Fibroblast of lung (primary cell): ENCODE measurements at regions not wholly inside any gene's neighbourhood (a gene's known extent, or its start where the extent isn't known, plus 50 kb on each side); places are given as distances from the start of the nearest gene placed in this dataset.

Source experiments
- DNase-seq, 2 donors: peaks; one replicate each; pipeline versions ENCODE4 v3.0.0 to v3.0.0-alpha.2; 2010; ENCODE audit warnings: low read depth in 2 of 2
- H2AFZ ChIP-seq: 2 replicates; pipeline ENCODE4 v1.5.1; 2012; ENCODE audit warnings: low read length, control low read depth, inconsistent platforms
- H3K27ac ChIP-seq: 2 replicates; pipeline ENCODE4 v1.5.1; 2011; ENCODE audit warnings: low read length, control low read depth; ENCODE audit not compliant: insufficient read depth
- H3K27me3 ChIP-seq: 2 replicates; pipeline ENCODE4 v1.5.1; 2011; ENCODE audit warnings: mild to moderate bottlenecking, low read length; ENCODE audit not compliant: control insufficient read depth, insufficient read depth
- H3K36me3 ChIP-seq: 2 replicates; pipeline ENCODE4 v1.5.1; 2011; ENCODE audit warnings: low read length; ENCODE audit not compliant: control insufficient read depth, insufficient read depth
- H3K4me1 ChIP-seq: 2 replicates; pipeline ENCODE4 v1.5.1; 2011; ENCODE audit warnings: low read length; ENCODE audit not compliant: control insufficient read depth, insufficient read depth; ENCODE audit errors: extremely low read depth
- H3K4me2 ChIP-seq: 2 replicates; pipeline ENCODE4 v1.5.1; 2011; ENCODE audit warnings: low read length, control low read depth; ENCODE audit not compliant: insufficient read depth; ENCODE audit errors: extremely low read depth
- H3K4me3 ChIP-seq, 4 experiments: fragments of 200-600 bp in 1 of 4; sonication (generic) in 1 of 4; replicated peaks in 1 of 4; 2 replicates each; pipeline ENCODE4 v1.5.1; 2011 to 2016; ENCODE audit warnings: low read length in 4 of 4, low read depth in 3 of 4, mild to moderate bottlenecking in 3 of 4, control low read depth in 2 of 4, inconsistent platforms in 1 of 4, mixed read lengths in 1 of 4; ENCODE audit not compliant: insufficient read depth in 1 of 4; ENCODE audit errors: control extremely low read depth in 1 of 4
- H3K79me2 ChIP-seq: 2 replicates; pipeline ENCODE4 v1.5.1; 2012; ENCODE audit warnings: mild to moderate bottlenecking, low read length, inconsistent platforms; ENCODE audit not compliant: control insufficient read depth, insufficient read depth
- H3K9ac ChIP-seq: 2 replicates; pipeline ENCODE4 v1.5.1; 2011; ENCODE audit warnings: mild to moderate bottlenecking, low read length, control low read depth; ENCODE audit not compliant: insufficient read depth
- H3K9me3 ChIP-seq: 2 replicates; pipeline ENCODE4 v1.5.1; 2012; ENCODE audit warnings: low read depth, low read length; ENCODE audit not compliant: control insufficient read depth, insufficient read depth
- H4K20me1 ChIP-seq: 2 replicates; pipeline ENCODE4 v1.5.1; 2011; ENCODE audit warnings: low read length; ENCODE audit not compliant: control insufficient read depth, insufficient read depth; ENCODE audit errors: extremely low read depth
- CTCF ChIP-seq, 2 donors: IDR thresholded peaks in 1 of 2; conservative IDR thresholded peaks in 1 of 2; 1 replicate in 1 of 2; 2 replicates in 1 of 2; pipeline ENCODE4 v1.5.1; 2011 to 2012; ENCODE audit warnings: low read length in 2 of 2, control low read depth in 1 of 2, inconsistent platforms in 1 of 2, low read depth in 1 of 2, mild to moderate bottlenecking in 1 of 2
- EZH2 ChIP-seq: IDR thresholded peaks from 2 replicates; pipeline ENCODE4 v1.5.1; 2012; ENCODE audit warnings: low read length, control low read depth, mild to moderate bottlenecking; ENCODE audit errors: missing control alignments

- Histone ChIP-seq H3K9me3 (no peaks in the 10 kb centered on the region), H3K36me3 (no peaks in the 10 kb centered on the region), H3K4me2 (no peak overlapping the region), H3K4me1 (no peaks in the 10 kb centered on the region), H2AFZ (no peak overlapping the region), H3K27me3 (no peaks in the 10 kb centered on the region), H4K20me1 (no peaks in the 10 kb centered on the region), H3K79me2 (no peaks in the 10 kb centered on the region), H3K27ac (no peak overlapping the region), H3K4me3 (no peak overlapping the region), H3K9ac (no peak overlapping the region)
- no peak for DNase-seq
- TF ChIP-seq EZH2 (no peak), CTCF (conservative IDR thresholded peaks at IDR 0.05 in 1 of 2, IDR thresholded peaks at IDR 0.05 in 1 of 2; ENCODE audit: low read depth in 1 of 2, low read length in 2 of 2) (no peak)
Measured at GRCh38 chr2:165033402-165033801, 78.1 kb upstream of the SLC38A11 start.

GRCh38 chr2:165032559-165032958 is 77.2 kb upstream of the SLC38A11 start:
- H3K27me3 ChIP-seq = no peaks in the 10 kb centered on the region

GRCh38 chr2:165024199-165024598 is 68.9 kb upstream of the SLC38A11 start:
- Histone ChIP-seq H4K20me1 (no peaks in the 10 kb centered on the region), H2AFZ (no peak overlapping the region), H3K27me3 (peaks cover 4% of the 10 kb centered on the region), H3K9ac (no peak overlapping the region), H3K4me3 (no peak overlapping the region), H3K36me3 (no peaks in the 10 kb centered on the region), H3K9me3 (no peaks in the 10 kb centered on the region), H3K79me2 (no peaks in the 10 kb centered on the region), H3K4me2 (no peak overlapping the region), H3K4me1 (no peaks in the 10 kb centered on the region), H3K27ac (no peak overlapping the region)
- no peak for TF ChIP-seq CTCF (conservative IDR thresholded peaks at IDR 0.05 in 1 of 2, IDR thresholded peaks at IDR 0.05 in 1 of 2; ENCODE audit: low read depth in 1 of 2, low read length in 2 of 2)
- TF ChIP-seq EZH2 = no peak
- DNase-seq = no peak

More at GRCh38 chr2:165032559-165032958, 77.2 kb upstream of the SLC38A11 start:
- no peaks in the 10 kb centered on the region for H4K20me1 ChIP-seq
- no peak overlapping the region for H3K4me2 ChIP-seq
- H3K4me1 ChIP-seq = no peaks in the 10 kb centered on the region
- H3K79me2 ChIP-seq = no peaks in the 10 kb centered on the region
- no peak overlapping the region for H3K9ac ChIP-seq
- TF ChIP-seq EZH2 (no peak), CTCF (conservative IDR thresholded peaks at IDR 0.05 in 1 of 2, IDR thresholded peaks at IDR 0.05 in 1 of 2; ENCODE audit: low read depth in 1 of 2, low read length in 2 of 2) (no peak)
- H3K36me3 ChIP-seq = no peaks in the 10 kb centered on the region
- no peaks in the 10 kb centered on the region for H3K9me3 ChIP-seq
- H2AFZ ChIP-seq = no peak overlapping the region
- H3K27ac ChIP-seq = no peak overlapping the region
- no peak overlapping the region for H3K4me3 ChIP-seq
- DNase-seq = no peak
